NCI-H2081 (cell line): ENCODE measurements at regions not wholly inside any gene's neighbourhood (a gene's known extent, or its start where the extent isn't known, plus 50 kb on each side); places are given as distances from the start of the nearest gene placed in this dataset.

Experiments
- DNase-seq, 2 experiments: peaks; one replicate each; lab custom pipeline; 2025; lab: John Stamatoyannopoulos, UW

- no peak for DNase-seq
Measured at GRCh38 chr16:50960517-50961202, 190.4 kb downstream of the SALL1 start.

- no peak for DNase-seq
Measured at GRCh38 chr16:50957056-50957455, 194.0 kb downstream of the SALL1 start.

GRCh38 chr16:50956637-50957036, 194.4 kb downstream of the SALL1 start:
- DNase-seq = no peak

GRCh38 chr16:50955311-50955710, 195.8 kb downstream of the SALL1 start:
- DNase-seq = no peak

GRCh38 chr16:50954469-50954868, 196.6 kb downstream of the SALL1 start:
- no peak for DNase-seq

GRCh38 chr16:50953290-50953689, 197.8 kb downstream of the SALL1 start:
- DNase-seq = no peak

- DNase-seq = no peak
Measured at GRCh38 chr16:50950955-50951354, 200.1 kb downstream of the SALL1 start.

GRCh38 chr16:50948268-50948930, 202.7 kb downstream of the SALL1 start:
- DNase-seq = no peak

- DNase-seq = no peak
Measured at GRCh38 chr16:50947826-50948225, 203.2 kb downstream of the SALL1 start.

- no peak for DNase-seq
Measured at GRCh38 chr16:50946606-50947005, 204.5 kb downstream of the SALL1 start.

- DNase-seq = no peak
Measured at GRCh38 chr16:50946098-50946497, 204.2 kb downstream of the CYLD start.

- DNase-seq = no peak
Measured at GRCh38 chr16:50945171-50945570, 203.3 kb downstream of the CYLD start.

- DNase-seq = no peak
Measured at GRCh38 chr16:50944436-50944835, 202.6 kb downstream of the CYLD start.

- no peak for DNase-seq
Measured at GRCh38 chr16:50944033-50944432, 202.1 kb downstream of the CYLD start.

GRCh38 chr16:50942143-50942542, 200.3 kb downstream of the CYLD start:
- DNase-seq = no peak

- DNase-seq = no peak
Measured at GRCh38 chr16:50941681-50942080, 199.8 kb downstream of the CYLD start.

GRCh38 chr16:50940275-50940854, 198.5 kb downstream of the CYLD start:
- peak in 1 of 2 experiments; percentile 2 for DNase-seq

GRCh38 chr16:50939356-50939755, 197.5 kb downstream of the CYLD start:
- DNase-seq = no peak

- DNase-seq = no peak
Measured at GRCh38 chr16:50938932-50939331, 197.0 kb downstream of the CYLD start.

GRCh38 chr16:50933262-50933661, 191.4 kb downstream of the CYLD start:
- DNase-seq = no peak

GRCh38 chr16:50932348-50932935, 190.6 kb downstream of the CYLD start:
- DNase-seq = no peak

- no peak for DNase-seq
Measured at GRCh38 chr16:50928065-50928464, 186.2 kb downstream of the CYLD start.

- no peak for DNase-seq
Measured at GRCh38 chr16:50925758-50926357, 184.0 kb downstream of the CYLD start.
